AG04450 (cell line): ENCODE measurements at regions not wholly inside any gene's neighbourhood (a gene's known extent, or its start where the extent isn't known, plus 50 kb on each side); places are given as distances from the start of the nearest gene placed in this dataset.

ENCODE experiments used
- CTCF ChIA-PET: fragments of 300-600, 350-600 bp; formaldehyde crosslinking; extraction: SDS; loops from one replicate; lab custom pipeline; 2022; ENCODE audit warnings: antibody characterized with exemption, inconsistent platforms; lab: Charles Lee
- POLR2A ChIA-PET: fragments of 350-600 bp; formaldehyde crosslinking; extraction: SDS; loops from one replicate; lab custom pipeline; 2021; ENCODE audit warnings: antibody characterized with exemption, inconsistent platforms; lab: Yijun Ruan, JAX
- DNase-seq: peaks from one replicate; pipeline ENCODE4 v3.0.0-alpha.2; 2011; ENCODE audit warnings: low read depth, low spot score
- H3K27ac ChIP-seq: one replicate; pipeline ENCODE4 v1.5.1; 2012; ENCODE audit warnings: low read depth, low read length, control low read depth
- H3K27me3 ChIP-seq: one replicate; pipeline ENCODE4 v1.6.0; 2012; ENCODE audit warnings: low read length; ENCODE audit not compliant: control insufficient read depth, insufficient read depth
- H3K4me3 ChIP-seq: 2 replicates; pipeline ENCODE4 v1.5.1; 2011; ENCODE audit warnings: mild to moderate bottlenecking, low read depth, low read length, control low read depth
- H3K9me3 ChIP-seq: 2 replicates; pipeline ENCODE4 v1.5.1; 2012; ENCODE audit warnings: low read length; ENCODE audit not compliant: control insufficient read depth, insufficient read depth
- CTCF ChIP-seq: IDR thresholded peaks from 2 replicates; pipeline ENCODE4 v1.5.1; 2011; ENCODE audit warnings: low read depth, low read length, control low read depth, inconsistent platforms

- POLR2A ChIA-PET, result no interaction called here
Measured at GRCh38 chr5:169458221-169458620, 125.4 kb upstream of the SPDL1 start.

GRCh38 chr5:169450464-169450863, 133.1 kb upstream of the SPDL1 start:
- DNase-seq, result no peak
- Histone ChIP-seq H3K27ac (no peak overlapping the region), H3K4me3 (no peak overlapping the region), H3K9me3 (no peaks in the 10 kb centered on the region), H3K27me3 (no peaks in the 10 kb centered on the region)
- no peak for TF ChIP-seq CTCF
- ChIA-PET CTCF (no interaction called here), POLR2A (no interaction called here)

More at GRCh38 chr5:169458221-169458620, 125.4 kb upstream of the SPDL1 start:
- DNase-seq, result no peak
- Histone ChIP-seq H3K9me3 (no peaks in the 10 kb centered on the region), H3K4me3 (no peak overlapping the region), H3K27me3 (no peaks in the 10 kb centered on the region), H3K27ac (no peak overlapping the region)
- no peak for TF ChIP-seq CTCF
- CTCF ChIA-PET, result no interaction called here

- no peaks in the 10 kb centered on the region for H3K9me3 ChIP-seq
- CTCF ChIA-PET, result no interaction called here
- POLR2A ChIA-PET, result no interaction called here
- no peaks in the 10 kb centered on the region for H3K27me3 ChIP-seq
- DNase-seq, result no peak
- no peak overlapping the region for H3K27ac ChIP-seq
- no peak for TF ChIP-seq CTCF
- no peak overlapping the region for H3K4me3 ChIP-seq
Measured at GRCh38 chr5:169448826-169449225, 134.7 kb upstream of the SPDL1 start.

- CTCF ChIA-PET, result no interaction called here
- H3K27ac ChIP-seq, result no peak overlapping the region
- POLR2A ChIA-PET, result no interaction called here
Measured at GRCh38 chr5:169445191-169445590, 138.4 kb upstream of the SPDL1 start.

More at GRCh38 chr5:169445191-169445590, 138.4 kb upstream of the SPDL1 start:
- Histone ChIP-seq H3K27me3 (peaks cover 3% of the 10 kb centered on the region), H3K4me3 (no peak overlapping the region), H3K9me3 (no peaks in the 10 kb centered on the region)
- TF ChIP-seq CTCF, result no peak
- no peak for DNase-seq
